ENCODE measurements at regions not wholly inside any gene's neighbourhood (a gene's known extent, or its start where the extent isn't known, plus 50 kb on each side); places are given as distances from the start of the nearest gene placed in this dataset.

DNA sequence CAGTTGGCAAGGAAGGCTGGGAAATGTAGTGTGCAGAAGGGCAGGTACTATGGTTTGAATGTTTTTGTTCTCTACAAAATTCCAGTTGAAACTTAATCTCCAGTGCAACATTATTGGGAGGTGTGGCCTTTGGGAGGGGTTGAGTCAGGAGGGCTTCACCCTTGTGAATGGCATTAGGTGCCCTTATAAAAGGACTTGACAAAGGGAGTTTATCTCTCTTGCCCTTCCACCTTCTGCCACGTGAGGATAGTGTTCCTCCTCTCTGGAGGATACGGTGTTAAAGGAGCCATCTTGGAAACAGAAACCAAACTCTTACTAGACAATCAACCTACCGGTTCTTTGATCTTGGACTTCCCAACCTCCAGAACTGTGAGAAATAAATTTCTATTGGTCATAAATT is 82.2 kb upstream of the LRFN2 start:
- no peak for TF ChIP-seq CTCF (IDR thresholded peaks at IDR 0.05 in 2 of 3, conservative IDR thresholded peaks at IDR 0.05 in 1 of 3; ENCODE audit: borderline replicate concordance in 1 of 3, insufficient read depth in 1 of 3, low read depth in 2 of 3, low read length in 2 of 3)
- TF ChIP-seq POLR2AphosphoS5 (IDR thresholded peaks at IDR 0.05; ENCODE audit: low read depth, low read length), result no peak
- TF ChIP-seq POLR2A (IDR thresholded peaks at IDR 0.05; ENCODE audit: borderline replicate concordance, extremely low read depth, insufficient read depth, insufficient read length), result no peak
- no peak for TF ChIP-seq TCF7L2 (IDR thresholded peaks at IDR 0.05; ENCODE audit: borderline replicate concordance, extremely low read depth, insufficient read depth, insufficient read length)

Data from HCT116 (cell line).